ENCODE measurements at regions not wholly inside any gene's neighbourhood (a gene's known extent, or its start where the extent isn't known, plus 50 kb on each side); places are given as distances from the start of the nearest gene placed in this dataset.
A peak's percentile ranks its signal among the peaks of the same experiment; 100 is the strongest.

- H4K8ac ChIP-seq (ENCODE audit: extremely low read depth, insufficient read depth, low read length), result no peak overlapping the region
- H3K4me3 ChIP-seq (ENCODE audit: extremely low read depth in 1 of 4, insufficient read depth in 2 of 4, low read depth in 3 of 4, low read length in 4 of 4), result no peak overlapping the region
- H2AK5ac ChIP-seq (ENCODE audit: low read depth, low read length), result 0 out of 2 replicates have a peak overlapping the region, but pooled peaks have one; percentile 47
- H3K23ac ChIP-seq (ENCODE audit: insufficient read length), result no peak overlapping the region
- no peak overlapping the region for H2BK120ac ChIP-seq (replicated peaks; ENCODE audit: low read depth, low read length)
- DNase-seq (ENCODE audit: low read depth in 1 of 2, low spot score in 2 of 2), result no peak
- H2AFZ ChIP-seq (ENCODE audit: low read length), result no peak overlapping the region
- no peak overlapping the region for H3K18ac ChIP-seq (ENCODE audit: extremely low read depth, low read length)
- peaks cover 0 to 4% (median 0%) of the 10 kb centered on the region in 4 experiments; a peak in 1 of 7 replicates for H3K27me3 ChIP-seq (replicated peaks in 1 of 4; ENCODE audit: control insufficient read depth in 3 of 4, extremely low read depth in 1 of 4, insufficient read depth in 3 of 4, low read length in 3 of 4)
- no peaks in the 10 kb centered on the region for H3K36me3 ChIP-seq (ENCODE audit: control insufficient read depth in 2 of 4, insufficient read depth in 4 of 4, low read length in 3 of 4)
- H3K9ac ChIP-seq (replicated peaks in 1 of 4; ENCODE audit: extremely low read depth in 1 of 4, low read depth in 3 of 4, low read length in 3 of 4), result no peak overlapping the region
- no peak overlapping the region for H3K4me2 ChIP-seq (ENCODE audit: insufficient read depth in 1 of 2, low read depth in 2 of 2, low read length in 2 of 2)
- H3K23me2 ChIP-seq (ENCODE audit: low read depth, low read length), result no peaks in the 10 kb centered on the region
- 86% methylated on average over 7 of the region's 7 CpGs; no CpG with 5 or more reads in 1 of the 2 experiments for WGBS, 2 experiments (ENCODE audit: extremely low coverage in 1 of 2, insufficient coverage in 1 of 2, insufficient read length in 1 of 2, insufficient replicate concordance in 2 of 2, low coverage in 1 of 2, low lambda C conversion rate in 2 of 2, missing lambda C conversion rate in 1 of 2)
- no peak overlapping the region for H4K5ac ChIP-seq (ENCODE audit: insufficient read length, low read depth, low read length)
- H3K79me2 ChIP-seq (ENCODE audit: control insufficient read depth in 1 of 2, insufficient read depth in 2 of 2, low read length in 2 of 2), result no peaks in the 10 kb centered on the region
- H4K91ac ChIP-seq (replicated peaks; ENCODE audit: insufficient read length, low read length), result no peak overlapping the region
- CTCF ChIA-PET (ENCODE audit: partially characterized antibody), result interaction anchor here (0.6 to 1.2 kb wide), 6 partner anchors 15 to 129 kb away, joined by 3 to 4 read pairs (median 3); no protein-coding TSS in a partner anchor
- no peak overlapping the region for H3K4ac ChIP-seq (replicated peaks; ENCODE audit: insufficient read length, low read depth, low read length)
- no peak overlapping the region for H3K56ac ChIP-seq (replicated peaks; ENCODE audit: insufficient read length, low read depth, low read length)
- no peak overlapping the region for H2BK15ac ChIP-seq (ENCODE audit: low read length)
- H3K4me1 ChIP-seq (replicated peaks in 1 of 4; ENCODE audit: control insufficient read depth in 3 of 4, insufficient read depth in 4 of 4, low read length in 3 of 4), result peaks cover 0 to 2% (median 0%) of the 10 kb centered on the region in 4 experiments; a peak in 2 of 7 replicates
- H4K20me1 ChIP-seq (replicated peaks in 1 of 2; ENCODE audit: control insufficient read depth in 1 of 2, insufficient read depth in 2 of 2, low read length in 2 of 2), result no peaks in the 10 kb centered on the region
- no peak for FAIRE-seq
- POLR2A ChIA-PET (ENCODE audit: partially characterized antibody), result no interaction called here
- no peaks in the 10 kb centered on the region for H3K79me1 ChIP-seq (ENCODE audit: low read depth, low read length)
- H3K14ac ChIP-seq (ENCODE audit: insufficient read length), result no peak overlapping the region
- no peaks in the 10 kb centered on the region for H3K9me3 ChIP-seq (ENCODE audit: insufficient read depth in 2 of 2, low read depth in 1 of 2, low read length in 1 of 2)
- H2BK12ac ChIP-seq (ENCODE audit: low read depth, low read length), result no peak overlapping the region
- H2BK20ac ChIP-seq (ENCODE audit: low read length), result no peak overlapping the region
- no peak overlapping the region for H3K27ac ChIP-seq (ENCODE audit: low read depth, low read length)
- H2BK5ac ChIP-seq (ENCODE audit: low read depth, low read length), result no peak overlapping the region
- no peak for TF ChIP-seq RAD21 (IDR thresholded peaks at IDR 0.05 in 1 of 2, conservative IDR thresholded peaks at IDR 0.05 in 1 of 2; ENCODE audit: low read depth in 2 of 2, low read length in 2 of 2)
Measured at GRCh38 chr2:234719116-234719716, 222.3 kb upstream of the ARL4C start.
